Esophagus muscularis mucosa (tissue), 4 donors: ENCODE measurements at regions not wholly inside any gene's neighbourhood (a gene's known extent, or its start where the extent isn't known, plus 50 kb on each side); places are given as distances from the start of the nearest gene placed in this dataset.

ENCODE experiments used
- DNase-seq: peaks from one replicate; pipeline ENCODE4 v3.0.0-alpha.2; 2017; ENCODE audit errors: extremely low spot score
- H3K27ac ChIP-seq, 4 donors: fragments of 200-600 bp; sonication (generic); replicated peaks in 1 of 4; 1 replicate in 3 of 4; 2 replicates in 1 of 4; pipeline ENCODE4 v1.5.1; 2016 to 2019; ENCODE audit warnings: mild to moderate bottlenecking in 1 of 4
- H3K27me3 ChIP-seq, 4 donors: fragments of 200-600 bp; sonication (generic); one replicate each; pipeline versions ENCODE4 v1.5.1 to v1.6.0; 2016 to 2019
- H3K36me3 ChIP-seq, 4 donors: fragments of 200-600 bp; sonication (generic); one replicate each; pipeline ENCODE4 v1.5.1; 2016 to 2019
- H3K4me1 ChIP-seq, 4 donors: fragments of 200-600 bp; sonication (generic); one replicate each; pipeline ENCODE4 v1.5.1; 2016 to 2019
- H3K4me3 ChIP-seq, 4 donors: fragments of 200-600 bp; sonication (generic); 1 replicate in 2 of 4; 2 replicates in 2 of 4; pipeline ENCODE4 v1.5.1; 2016 to 2019; ENCODE audit warnings: mild to moderate bottlenecking in 4 of 4, moderate library complexity in 1 of 4
- H3K9me3 ChIP-seq, 4 donors: fragments of 200-600 bp; sonication (generic); 1 replicate in 3 of 4; 2 replicates in 1 of 4; pipeline ENCODE4 v1.5.1; 2016 to 2019
- CTCF ChIP-seq, 3 experiments: fragments of 200-600 bp in 2 of 3; fragments of 450-650 bp in 1 of 3; sonication (generic) in 2 of 3; IDR thresholded peaks; one replicate each; pipeline ENCODE4 v1.5.1; 2017 to 2019; ENCODE audit warnings: antibody characterized with exemption in 3 of 3, mild to moderate bottlenecking in 2 of 3, moderate library complexity in 1 of 3
- EP300 ChIP-seq: sonication (generic); formaldehyde crosslinking; IDR thresholded peaks from one replicate; pipeline ENCODE4 v1.6.1; 2017; ENCODE audit warnings: antibody characterized with exemption
- POLR2A ChIP-seq: fragments of 450-650 bp; IDR thresholded peaks from one replicate; pipeline ENCODE4 v1.6.1; 2017; ENCODE audit warnings: antibody characterized with exemption, moderate library complexity, mild to moderate bottlenecking, low read depth
- POLR2AphosphoS5 ChIP-seq, 2 donors: sonication (generic); formaldehyde crosslinking; IDR thresholded peaks; one replicate each; pipeline ENCODE4 v1.6.1; 2017; ENCODE audit warnings: antibody characterized with exemption in 2 of 2
- WGBS: methylation state at CpG from one replicate; pipeline ENCODE4 v1.1.5; 2018; 5-methylcytosine and 5-hydroxymethylcytosine counted together
- intact Hi-C: fragments of 100-400 bp; cut with DNase I; formaldehyde crosslinking; loops from one replicate; pipeline ENCODE4 v1.15.1; 2023

- Histone ChIP-seq H3K4me3 (no peak overlapping the region), H3K27me3 (no peaks in the 10 kb centered on the region), H3K27ac (no peak overlapping the region), H3K36me3 (no peaks in the 10 kb centered on the region), H3K4me1 (no peaks in the 10 kb centered on the region), H3K9me3 (no peaks in the 10 kb centered on the region)
- WGBS: 50% methylated on average over 1 of the region's 1 CpG
- TF ChIP-seq CTCF (IDR thresholded peaks at IDR 0.05): no peak
- TF ChIP-seq POLR2A: no peak
- no peak for TF ChIP-seq POLR2AphosphoS5 (IDR thresholded peaks at IDR 0.05)
- TF ChIP-seq EP300: no peak
- no peak for DNase-seq
- intact Hi-C loops: no loop called here
Observed at GRCh38 chr11:29129844-29130243, 887.0 kb downstream of the KCNA4 start.

- intact Hi-C loops: no loop called here
- DNase-seq: no peak
- H3K4me3 ChIP-seq: no peak overlapping the region
- no peak for TF ChIP-seq POLR2A
- TF ChIP-seq CTCF (IDR thresholded peaks at IDR 0.05): no peak
- TF ChIP-seq EP300: no peak
- no peak for TF ChIP-seq POLR2AphosphoS5 (IDR thresholded peaks at IDR 0.05)
- no peak overlapping the region for H3K27ac ChIP-seq
- no peaks in the 10 kb centered on the region for H3K9me3 ChIP-seq
- no peaks in the 10 kb centered on the region for H3K27me3 ChIP-seq
- no peaks in the 10 kb centered on the region for H3K4me1 ChIP-seq
- no peaks in the 10 kb centered on the region for H3K36me3 ChIP-seq
Observed at GRCh38 chr11:29127461-29127860, 889.4 kb downstream of the KCNA4 start.

- TF ChIP-seq POLR2A: no peak
- TF ChIP-seq EP300: no peak
- no peak for TF ChIP-seq CTCF (IDR thresholded peaks at IDR 0.05)
- no peak overlapping the region for H3K27ac ChIP-seq
- H3K9me3 ChIP-seq: no peaks in the 10 kb centered on the region
- H3K36me3 ChIP-seq: no peaks in the 10 kb centered on the region
- no peak overlapping the region for H3K4me3 ChIP-seq
- H3K27me3 ChIP-seq: no peaks in the 10 kb centered on the region
- no peak for DNase-seq
- intact Hi-C loops: no loop called here
- peaks cover 0 to 3% (median under 1%) of the 10 kb centered on the region in 4 donors for H3K4me1 ChIP-seq
Observed at GRCh38 chr11:29125606-29126005, 891.2 kb downstream of the KCNA4 start.

GRCh38 chr11:29124470-29124869 is 892.4 kb downstream of the KCNA4 start:
- Histone ChIP-seq H3K27ac (no peak overlapping the region), H3K4me1 (peaks cover 0 to 15% (median 10%) of the 10 kb centered on the region in 4 donors), H3K27me3 (no peaks in the 10 kb centered on the region), H3K36me3 (no peaks in the 10 kb centered on the region), H3K4me3 (no peak overlapping the region), H3K9me3 (no peaks in the 10 kb centered on the region)
- no peak for DNase-seq
- intact Hi-C loops: no loop called here
- TF ChIP-seq EP300 (no peak), CTCF (IDR thresholded peaks at IDR 0.05) (no peak), POLR2A (no peak), POLR2AphosphoS5 (IDR thresholded peaks at IDR 0.05) (no peak)
- 85% methylated on average over 8 of the region's 8 CpGs for WGBS

GRCh38 chr11:29119707-29120618 is 896.9 kb downstream of the KCNA4 start:
- no peak for TF ChIP-seq POLR2AphosphoS5 (IDR thresholded peaks at IDR 0.05)
- no peak for TF ChIP-seq POLR2A
- TF ChIP-seq CTCF (IDR thresholded peaks at IDR 0.05): no peak
- TF ChIP-seq EP300: no peak
- Histone ChIP-seq H3K4me1 (peaks cover 0 to 20% (median 16%) of the 10 kb centered on the region in 4 donors), H3K9me3 (no peaks in the 10 kb centered on the region), H3K36me3 (no peaks in the 10 kb centered on the region), H3K27ac (peak overlapping the region in 3 of 4 donors; percentile 51 to 68 (median 66)), H3K27me3 (no peaks in the 10 kb centered on the region), H3K4me3 (no peak overlapping the region)
- intact Hi-C loops: no loop called here
- WGBS: 39% methylated on average over 11 of the region's 11 CpGs
- DNase-seq: no peak
